ENCODE measurements at regions not wholly inside any gene's neighbourhood (a gene's known extent, or its start where the extent isn't known, plus 50 kb on each side); places are given as distances from the start of the nearest gene placed in this dataset.

DNA sequence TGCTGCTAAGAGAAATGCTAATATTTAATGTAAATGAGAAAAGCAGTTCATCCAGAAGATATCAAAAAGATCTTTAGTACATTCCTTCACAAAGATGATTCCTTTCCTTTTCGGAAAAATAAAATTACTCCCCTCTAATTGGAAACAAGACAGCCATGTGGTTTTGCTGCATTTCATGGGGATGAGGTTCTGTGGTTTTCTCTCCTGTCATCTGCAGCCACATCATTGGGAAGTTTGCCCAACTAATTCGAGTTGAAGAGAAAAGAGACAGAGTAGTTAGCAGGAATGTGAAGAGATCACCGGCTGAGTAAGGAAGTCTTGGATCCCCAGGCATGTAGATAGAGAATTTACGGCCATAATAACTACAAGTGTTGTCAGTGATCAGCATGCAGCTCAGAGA, 122.1 kb downstream of the CYSLTR2 start:
- intact Hi-C loops (cut with micrococcal nuclease), result no loop called here
- Mint-ChIP-seq H3K36me3 (peaks cover 0 to 4% (median 0%) of the 10 kb centered on the region in 5 donors), H3K27ac (no peak overlapping the region), H3K4me3 (no peak overlapping the region), H3K27me3 (peaks cover 9 to 36% (median 21%) of the 10 kb centered on the region in 5 donors), H3K9me3 (peaks cover 2 to 19% (median 11%) of the 10 kb centered on the region in 11 donors), H3K4me1 (peaks cover 0 to 4% (median 0%) of the 10 kb centered on the region in 7 donors)
- Histone ChIP-seq H3K4me1 (ENCODE audit: control insufficient read depth in 2 of 2, insufficient read depth in 2 of 2, low read length in 2 of 2) (no peaks in the 10 kb centered on the region), H3K27ac (ENCODE audit: low read depth, low read length) (no peak overlapping the region), H3K27me3 (ENCODE audit: control insufficient read depth in 2 of 2, insufficient read depth in 2 of 2, low read length in 2 of 2) (no peaks in the 10 kb centered on the region), H3K9me3 (ENCODE audit: control insufficient read depth in 2 of 3, low read length in 3 of 3) (peaks cover 0 to 10% (median 0%) of the 10 kb centered on the region in 3 experiments), H3K4me3 (ENCODE audit: low read length) (no peak overlapping the region), H3K36me3 (ENCODE audit: control insufficient read depth in 2 of 3, insufficient read depth in 3 of 3, low read length in 3 of 3) (no peaks in the 10 kb centered on the region)
- CTCF ChIA-PET, result interaction anchor here (0.8 kb wide), 1 partner anchor 195 kb away, joined by 5 read pairs; no protein-coding TSS in a partner anchor
- DNase-seq, result no peak
- ATAC-seq, result no peak
- POLR2A ChIA-PET, result no interaction called here

DNA sequence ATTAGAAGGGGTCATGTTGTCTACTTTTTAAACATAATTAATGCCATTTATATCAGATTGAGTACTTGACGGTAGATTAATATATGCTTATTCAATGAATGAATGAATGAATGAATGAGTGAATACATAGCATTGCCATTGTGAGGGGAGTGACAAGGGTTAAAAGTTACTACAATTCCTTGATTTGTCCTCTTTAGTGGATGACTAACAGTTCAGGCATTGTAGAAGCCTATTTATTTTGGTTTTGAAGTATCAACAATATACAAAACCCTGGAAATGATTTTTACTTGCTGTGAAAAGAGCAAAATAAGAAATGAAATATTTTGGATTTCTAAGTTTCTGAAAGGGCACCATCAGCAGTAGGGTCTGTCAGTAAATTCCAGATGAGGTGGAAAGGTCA, 122.7 kb downstream of the CYSLTR2 start:
- H3K4me3 ChIP-seq (ENCODE audit: low read length), result no peak overlapping the region
- H3K9me3 Mint-ChIP-seq, result peaks cover 2 to 25% (median 13%) of the 10 kb centered on the region in 11 donors
- peaks cover 0 to 13% (median 0%) of the 10 kb centered on the region in 3 experiments for H3K9me3 ChIP-seq (ENCODE audit: control insufficient read depth in 2 of 3, low read length in 3 of 3)
- H3K4me3 Mint-ChIP-seq, result no peak overlapping the region
- H3K27me3 Mint-ChIP-seq, result peaks cover 9 to 37% (median 21%) of the 10 kb centered on the region in 5 donors
- DNase-seq (no peak), ATAC-seq (no peak)
- ChIA-PET POLR2A (no interaction called here), CTCF (interaction anchor here (0.8 kb wide), 1 partner anchor 196 kb away, joined by 5 read pairs; no protein-coding TSS in a partner anchor)
- H3K27ac ChIP-seq (ENCODE audit: low read depth, low read length), result no peak overlapping the region
- H3K36me3 ChIP-seq (ENCODE audit: control insufficient read depth in 2 of 3, insufficient read depth in 3 of 3, low read length in 3 of 3), result no peaks in the 10 kb centered on the region
- H3K4me1 Mint-ChIP-seq, result peaks cover 0 to 4% (median 0%) of the 10 kb centered on the region in 7 donors
- no peaks in the 10 kb centered on the region for H3K27me3 ChIP-seq (ENCODE audit: control insufficient read depth in 2 of 2, insufficient read depth in 2 of 2, low read length in 2 of 2)
- intact Hi-C loops (cut with micrococcal nuclease), result no loop called here
- no peak overlapping the region for H3K27ac Mint-ChIP-seq
- peaks cover 0 to 4% (median 0%) of the 10 kb centered on the region in 5 donors for H3K36me3 Mint-ChIP-seq
- no peaks in the 10 kb centered on the region for H3K4me1 ChIP-seq (ENCODE audit: control insufficient read depth in 2 of 2, insufficient read depth in 2 of 2, low read length in 2 of 2)

DNA sequence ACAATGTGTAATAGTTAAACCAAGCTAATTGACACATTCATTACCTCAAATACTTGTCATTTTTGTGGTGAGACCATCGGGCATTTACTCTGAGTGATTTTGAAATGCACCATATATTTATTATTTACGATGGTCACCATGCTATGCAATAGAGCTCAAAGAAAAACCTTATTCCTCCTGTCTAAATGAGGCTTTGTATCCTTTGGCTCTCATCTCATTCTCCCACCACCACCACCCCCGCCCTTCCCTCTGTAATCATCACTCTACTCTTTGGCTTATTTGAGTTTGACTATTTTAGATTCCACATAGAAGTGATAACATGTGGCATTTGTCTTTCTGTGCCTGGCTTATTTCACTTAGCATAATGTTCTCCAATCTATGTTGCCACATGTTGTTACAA, 124.9 kb downstream of the CYSLTR2 start:
- Histone ChIP-seq H3K9me3 (ENCODE audit: control insufficient read depth in 2 of 3, low read length in 3 of 3) (peaks cover 0 to 13% (median 0%) of the 10 kb centered on the region in 3 experiments), H3K4me3 (ENCODE audit: low read length) (no peak overlapping the region), H3K27me3 (ENCODE audit: control insufficient read depth in 2 of 2, insufficient read depth in 2 of 2, low read length in 2 of 2) (no peaks in the 10 kb centered on the region), H3K36me3 (ENCODE audit: control insufficient read depth in 2 of 3, insufficient read depth in 3 of 3, low read length in 3 of 3) (no peaks in the 10 kb centered on the region), H3K27ac (ENCODE audit: low read depth, low read length) (no peak overlapping the region), H3K4me1 (ENCODE audit: control insufficient read depth in 2 of 2, insufficient read depth in 2 of 2, low read length in 2 of 2) (no peaks in the 10 kb centered on the region)
- POLR2A ChIA-PET, result no interaction called here
- CTCF ChIA-PET, result no interaction called here
- intact Hi-C loops (cut with micrococcal nuclease), result no loop called here
- DNase-seq (no peak), ATAC-seq (no peak)
- H3K36me3 Mint-ChIP-seq, result peaks cover 0 to 4% (median 0%) of the 10 kb centered on the region in 5 donors
- H3K9me3 Mint-ChIP-seq, result peaks cover 6 to 31% (median 19%) of the 10 kb centered on the region in 11 donors
- no peak overlapping the region for H3K4me3 Mint-ChIP-seq
- no peak overlapping the region for H3K27ac Mint-ChIP-seq
- H3K4me1 Mint-ChIP-seq, result peaks cover 0 to 1% (median 0%) of the 10 kb centered on the region in 7 donors
- H3K27me3 Mint-ChIP-seq, result peaks cover 9 to 36% (median 21%) of the 10 kb centered on the region in 5 donors

DNA sequence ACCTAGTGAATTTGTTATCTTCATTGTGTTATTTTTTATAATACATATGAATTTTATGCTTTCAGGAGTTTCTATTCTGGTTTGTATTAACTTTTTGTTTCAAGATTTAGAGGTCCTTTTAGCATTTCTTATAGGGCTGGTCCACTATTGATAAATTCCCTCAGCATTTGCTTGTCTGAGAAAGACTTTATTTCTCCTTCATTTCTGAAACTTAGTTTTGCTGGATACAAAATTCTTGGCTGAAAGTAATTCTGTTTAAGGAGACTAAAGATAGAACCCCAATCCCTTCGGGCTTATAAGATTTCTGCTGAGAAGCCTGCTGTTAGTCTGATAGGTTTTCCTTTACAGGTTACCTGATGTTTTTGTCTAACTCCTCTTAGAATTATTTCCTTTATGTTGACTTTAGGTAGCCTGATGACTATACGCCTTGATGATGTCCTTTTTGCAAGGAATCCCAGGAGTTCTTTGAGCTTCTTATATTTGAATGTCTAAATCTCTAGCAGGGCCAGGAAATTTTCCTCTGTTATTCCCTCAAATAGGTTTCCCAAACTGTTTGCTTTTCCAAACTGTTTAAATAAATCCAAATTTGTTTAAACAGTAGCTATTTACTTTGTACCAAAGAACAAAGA, 127.1 kb downstream of the CYSLTR2 start:
- ATAC-seq (no peak), DNase-seq (no peak)
- CTCF ChIA-PET, result interaction anchor here (0.6 kb wide), 1 partner anchor 454 kb away, joined by 4 read pairs; no protein-coding TSS in a partner anchor
- peaks cover 0 to 13% (median 0%) of the 10 kb centered on the region in 3 experiments for H3K9me3 ChIP-seq (ENCODE audit: control insufficient read depth in 2 of 3, low read length in 3 of 3)
- peaks cover 6 to 31% (median 19%) of the 10 kb centered on the region in 11 donors for H3K9me3 Mint-ChIP-seq
- H3K4me3 ChIP-seq (ENCODE audit: low read length), result no peak overlapping the region
- no peaks in the 10 kb centered on the region for H3K27me3 ChIP-seq (ENCODE audit: control insufficient read depth in 2 of 2, insufficient read depth in 2 of 2, low read length in 2 of 2)
- no peak overlapping the region for H3K4me3 Mint-ChIP-seq
- H3K27me3 Mint-ChIP-seq, result peaks cover 0 to 21% (median 16%) of the 10 kb centered on the region in 5 donors
- H3K36me3 ChIP-seq (ENCODE audit: control insufficient read depth in 2 of 3, insufficient read depth in 3 of 3, low read length in 3 of 3), result no peaks in the 10 kb centered on the region
- no peaks in the 10 kb centered on the region for H3K4me1 ChIP-seq (ENCODE audit: control insufficient read depth in 2 of 2, insufficient read depth in 2 of 2, low read length in 2 of 2)
- intact Hi-C loops (cut with micrococcal nuclease), result no loop called here
- H3K27ac Mint-ChIP-seq, result no peak overlapping the region
- POLR2A ChIA-PET, result no interaction called here
- no peak overlapping the region for H3K27ac ChIP-seq (ENCODE audit: low read depth, low read length)
- peaks cover 0 to 1% (median 0%) of the 10 kb centered on the region in 7 donors for H3K4me1 Mint-ChIP-seq
- peaks cover 0 to 4% (median 0%) of the 10 kb centered on the region in 5 donors for H3K36me3 Mint-ChIP-seq

DNA sequence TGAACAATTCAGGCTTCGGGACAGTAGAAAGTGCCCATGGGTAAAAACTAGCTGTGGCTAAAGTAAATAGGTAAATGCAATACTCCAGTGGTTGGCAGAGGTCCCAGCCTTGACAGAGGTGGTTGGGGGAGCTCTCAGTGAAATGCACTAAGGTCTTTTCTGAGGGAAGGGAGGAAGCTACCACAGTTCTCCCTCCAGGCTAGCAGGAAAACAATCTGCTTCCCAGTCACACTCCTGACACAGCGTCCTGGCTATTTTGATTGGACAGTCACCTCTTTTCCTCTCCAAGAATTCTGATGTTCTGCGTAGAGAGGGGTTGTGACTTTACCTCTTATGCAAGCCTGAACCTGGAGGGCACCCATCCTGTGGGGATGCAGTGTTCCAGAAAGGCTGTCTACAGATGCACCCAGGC, 128.7 kb downstream of the CYSLTR2 start:
- Histone ChIP-seq H3K27ac (ENCODE audit: low read depth, low read length) (no peak overlapping the region), H3K27me3 (ENCODE audit: control insufficient read depth in 2 of 2, insufficient read depth in 2 of 2, low read length in 2 of 2) (no peaks in the 10 kb centered on the region), H3K4me1 (ENCODE audit: control insufficient read depth in 2 of 2, insufficient read depth in 2 of 2, low read length in 2 of 2) (no peaks in the 10 kb centered on the region), H3K36me3 (ENCODE audit: control insufficient read depth in 2 of 3, insufficient read depth in 3 of 3, low read length in 3 of 3) (no peaks in the 10 kb centered on the region), H3K4me3 (ENCODE audit: low read length) (no peak overlapping the region), H3K9me3 (ENCODE audit: control insufficient read depth in 2 of 3, low read length in 3 of 3) (peaks cover 0 to 13% (median 0%) of the 10 kb centered on the region in 3 experiments)
- DNase-seq, result no peak
- ChIA-PET POLR2A (interaction anchor here (0.6 kb wide), 1 partner anchor 434 kb away, joined by 5 read pairs; no protein-coding TSS in a partner anchor), CTCF (interaction anchor here (0.6 kb wide), 1 partner anchor 9 kb away, joined by 3 read pairs; no protein-coding TSS in a partner anchor)
- peaks cover 6 to 31% (median 19%) of the 10 kb centered on the region in 11 donors for H3K9me3 Mint-ChIP-seq
- ATAC-seq, result no peak
- peaks cover 0 to 4% (median 0%) of the 10 kb centered on the region in 5 donors for H3K36me3 Mint-ChIP-seq
- intact Hi-C loops (cut with micrococcal nuclease), result no loop called here
- peaks cover 0 to 1% (median 0%) of the 10 kb centered on the region in 7 donors for H3K4me1 Mint-ChIP-seq
- peaks cover 0 to 16% (median 8%) of the 10 kb centered on the region in 5 donors for H3K27me3 Mint-ChIP-seq
- no peak overlapping the region for H3K4me3 Mint-ChIP-seq
- no peak overlapping the region for H3K27ac Mint-ChIP-seq

DNA sequence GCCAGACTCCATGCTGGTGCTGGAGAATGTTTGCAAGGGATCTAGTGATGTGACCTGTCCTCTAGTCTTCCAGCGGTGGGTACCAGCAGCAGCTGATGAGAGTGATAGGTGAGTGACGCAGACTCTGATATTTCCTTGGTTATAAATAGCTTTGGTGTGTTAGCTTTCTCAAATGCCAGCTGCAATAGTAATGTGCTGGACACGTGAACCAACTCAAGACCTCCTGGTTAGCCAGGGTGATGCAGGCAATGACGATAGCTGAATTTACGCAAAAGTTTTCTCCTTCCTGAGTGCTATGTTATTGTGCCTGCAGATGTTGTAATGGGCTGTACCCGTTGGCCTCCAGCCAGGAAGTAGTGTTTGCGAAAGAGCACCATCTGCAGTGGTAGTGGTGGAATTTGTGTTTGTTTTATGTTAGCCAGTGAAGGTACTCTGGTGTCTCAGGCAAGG, 129.5 kb downstream of the CYSLTR2 start:
- no peak overlapping the region for H3K27ac Mint-ChIP-seq
- no peak overlapping the region for H3K4me3 Mint-ChIP-seq
- H3K9me3 Mint-ChIP-seq, result peaks cover 6 to 31% (median 19%) of the 10 kb centered on the region in 11 donors
- peaks cover 0 to 12% (median 6%) of the 10 kb centered on the region in 5 donors for H3K27me3 Mint-ChIP-seq
- H3K4me1 Mint-ChIP-seq, result peaks cover 0 to 1% (median 0%) of the 10 kb centered on the region in 7 donors
- intact Hi-C loops (cut with micrococcal nuclease), result no loop called here
- ATAC-seq (peak; percentile 90), DNase-seq (peak in 1 of 9 donors; percentile 20)
- Histone ChIP-seq H3K4me1 (ENCODE audit: control insufficient read depth in 2 of 2, insufficient read depth in 2 of 2, low read length in 2 of 2) (no peaks in the 10 kb centered on the region), H3K9me3 (ENCODE audit: control insufficient read depth in 2 of 3, low read length in 3 of 3) (peaks cover 0 to 13% (median 0%) of the 10 kb centered on the region in 3 experiments), H3K4me3 (ENCODE audit: low read length) (no peak overlapping the region), H3K27me3 (ENCODE audit: control insufficient read depth in 2 of 2, insufficient read depth in 2 of 2, low read length in 2 of 2) (no peaks in the 10 kb centered on the region), H3K36me3 (ENCODE audit: control insufficient read depth in 2 of 3, insufficient read depth in 3 of 3, low read length in 3 of 3) (no peaks in the 10 kb centered on the region), H3K27ac (ENCODE audit: low read depth, low read length) (no peak overlapping the region)
- peaks cover 0 to 4% (median 0%) of the 10 kb centered on the region in 5 donors for H3K36me3 Mint-ChIP-seq
- ChIA-PET POLR2A (interaction anchor here (0.6 kb wide), 1 partner anchor 657 kb away, joined by 3 read pairs; no protein-coding TSS in a partner anchor), CTCF (no interaction called here)

Data from naive thymus-derived CD4-positive, alpha-beta T cell (primary cell).